Lower lobe of right lung (tissue), 2 donors: ENCODE measurements at regions not wholly inside any gene's neighbourhood (a gene's known extent, or its start where the extent isn't known, plus 50 kb on each side); places are given as distances from the start of the nearest gene placed in this dataset.

ENCODE experiments used
- ATAC-seq, 2 donors: fragments of 200-7000 bp; cut with Tn5 transposase; one replicate each; pipeline ENCODE4 v1.9.1; 2020 to 2022; ENCODE audit warnings: mild to moderate bottlenecking in 2 of 2, moderate library complexity in 2 of 2
- DNase-seq: peaks from one replicate; pipeline ENCODE4 v3.0.0-alpha.2; 2020
- H3K27ac ChIP-seq: fragments of 200-600 bp; one replicate; pipeline ENCODE4 v1.8.0; 2022
- H3K27me3 ChIP-seq: fragments of 200-600 bp; one replicate; pipeline ENCODE4 v1.8.0; 2022; ENCODE audit warnings: low read depth
- H3K36me3 ChIP-seq: fragments of 200-600 bp; one replicate; pipeline ENCODE4 v1.8.0; 2022; ENCODE audit warnings: mild to moderate bottlenecking
- H3K4me1 ChIP-seq: fragments of 200-600 bp; one replicate; pipeline ENCODE4 v1.8.0; 2022
- H3K4me3 ChIP-seq: fragments of 200-600 bp; one replicate; pipeline ENCODE4 v1.8.0; 2022; ENCODE audit warnings: mild to moderate bottlenecking
- H3K9me3 ChIP-seq: fragments of 200-600 bp; one replicate; pipeline ENCODE4 v1.8.0; 2022
- intact Hi-C: fragments of 100-400 bp; cut with DNase I; formaldehyde crosslinking; loops from one replicate; pipeline ENCODE4 v1.11.0; 2022
- TF ChIP-seq, protein P1 (sequence below): fragments of 200-600 bp; IDR thresholded peaks from one replicate; pipeline ENCODE4 v1.8.0; 2022; ENCODE audit warnings: antibody characterized with exemption, mild to moderate bottlenecking
- donor health status: DM: no; HTN: yes; CAD: no; lungs with severe emphysema.

DNA sequence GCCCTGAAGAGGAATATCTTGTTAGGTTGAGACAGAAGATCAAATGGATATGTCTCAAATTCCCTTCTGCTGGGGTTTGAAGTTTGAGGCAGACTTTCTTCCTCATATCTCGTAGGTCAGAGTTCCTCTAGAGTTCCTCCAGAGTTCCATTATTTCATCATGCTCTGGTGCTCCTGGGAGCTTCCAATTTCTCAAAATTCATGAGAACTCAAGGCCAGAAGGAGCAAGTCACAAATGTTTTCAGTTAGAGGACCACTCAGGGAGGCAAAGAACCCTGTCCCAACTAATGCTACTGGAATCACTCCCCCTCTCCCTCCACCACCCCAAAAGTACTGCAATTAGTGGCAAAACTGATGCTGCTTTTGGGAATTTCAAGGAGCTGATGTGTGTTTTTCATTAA, 115.7 kb upstream of the RBMS1 start:
- ATAC-seq, result no peak
- intact Hi-C loops, result no loop called here

DNA sequence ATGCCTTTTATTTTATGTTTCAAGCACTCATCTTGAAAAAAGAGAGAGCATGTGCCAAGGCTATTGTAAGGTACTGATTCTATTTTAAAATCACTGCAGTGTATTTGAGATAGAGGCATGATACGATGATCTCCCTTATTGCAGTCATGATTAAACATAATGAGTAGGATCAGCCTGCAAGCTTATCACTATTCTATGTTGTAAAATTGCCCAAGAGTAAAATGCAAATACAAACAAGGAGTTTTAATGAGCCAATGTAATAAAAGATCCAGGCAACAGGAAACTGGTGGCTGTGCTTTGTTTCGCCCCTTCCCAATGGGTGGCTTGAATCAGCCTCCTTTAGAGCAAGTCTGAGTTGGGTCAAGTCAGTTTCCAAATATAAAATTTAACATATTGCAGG, 116.4 kb upstream of the RBMS1 start:
- H3K27ac ChIP-seq, result no peak overlapping the region
- no peaks in the 10 kb centered on the region for H3K4me1 ChIP-seq
- H3K9me3 ChIP-seq, result no peaks in the 10 kb centered on the region
- no peaks in the 10 kb centered on the region for H3K27me3 ChIP-seq
- no peak overlapping the region for H3K4me3 ChIP-seq
- no peaks in the 10 kb centered on the region for H3K36me3 ChIP-seq
- no peak for ATAC-seq
- TF ChIP-seq, protein P1, sequence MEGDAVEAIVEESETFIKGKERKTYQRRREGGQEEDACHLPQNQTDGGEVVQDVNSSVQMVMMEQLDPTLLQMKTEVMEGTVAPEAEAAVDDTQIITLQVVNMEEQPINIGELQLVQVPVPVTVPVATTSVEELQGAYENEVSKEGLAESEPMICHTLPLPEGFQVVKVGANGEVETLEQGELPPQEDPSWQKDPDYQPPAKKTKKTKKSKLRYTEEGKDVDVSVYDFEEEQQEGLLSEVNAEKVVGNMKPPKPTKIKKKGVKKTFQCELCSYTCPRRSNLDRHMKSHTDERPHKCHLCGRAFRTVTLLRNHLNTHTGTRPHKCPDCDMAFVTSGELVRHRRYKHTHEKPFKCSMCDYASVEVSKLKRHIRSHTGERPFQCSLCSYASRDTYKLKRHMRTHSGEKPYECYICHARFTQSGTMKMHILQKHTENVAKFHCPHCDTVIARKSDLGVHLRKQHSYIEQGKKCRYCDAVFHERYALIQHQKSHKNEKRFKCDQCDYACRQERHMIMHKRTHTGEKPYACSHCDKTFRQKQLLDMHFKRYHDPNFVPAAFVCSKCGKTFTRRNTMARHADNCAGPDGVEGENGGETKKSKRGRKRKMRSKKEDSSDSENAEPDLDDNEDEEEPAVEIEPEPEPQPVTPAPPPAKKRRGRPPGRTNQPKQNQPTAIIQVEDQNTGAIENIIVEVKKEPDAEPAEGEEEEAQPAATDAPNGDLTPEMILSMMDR, result no peak
- no peak for DNase-seq
- intact Hi-C loops, result no loop called here

More for the DNA sequence above, 115.7 kb upstream of the RBMS1 start:
- no peak overlapping the region for H3K4me3 ChIP-seq
- H3K27ac ChIP-seq, result no peak overlapping the region
- TF ChIP-seq, protein P1, result no peak
- H3K4me1 ChIP-seq, result no peaks in the 10 kb centered on the region
- H3K9me3 ChIP-seq, result no peaks in the 10 kb centered on the region
- no peaks in the 10 kb centered on the region for H3K27me3 ChIP-seq
- no peak for DNase-seq
- no peaks in the 10 kb centered on the region for H3K36me3 ChIP-seq

DNA sequence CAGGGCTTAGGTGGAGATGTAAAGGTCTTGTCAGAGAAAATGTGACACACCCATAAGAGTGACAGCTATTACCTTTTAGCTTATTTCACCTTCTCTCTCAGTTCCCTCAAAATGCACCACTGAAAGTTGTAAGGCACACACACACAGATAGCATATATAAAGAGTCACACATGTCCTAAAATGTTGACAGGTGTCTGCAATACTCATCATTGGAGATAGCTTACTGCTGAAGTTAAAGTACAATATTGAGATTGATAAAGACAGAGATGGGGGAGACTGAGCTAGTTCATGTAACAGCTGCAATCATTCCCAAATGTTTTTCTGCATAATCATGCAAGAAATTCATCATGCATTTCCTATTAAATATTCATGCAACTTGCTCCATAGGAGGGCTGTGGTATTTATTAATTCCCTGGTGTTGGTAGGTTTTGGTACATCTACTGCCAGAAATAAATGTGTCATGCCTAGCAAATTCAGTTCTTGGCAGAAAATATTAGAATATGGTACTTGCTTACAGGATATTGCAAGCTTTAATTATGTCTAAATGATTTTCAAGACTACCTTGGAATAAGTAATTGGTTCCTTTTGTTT, 118.8 kb upstream of the RBMS1 start:
- DNase-seq (no peak), ATAC-seq (no peak)
- Histone ChIP-seq H3K36me3 (no peaks in the 10 kb centered on the region), H3K27ac (no peak overlapping the region), H3K9me3 (peaks cover 5% of the 10 kb centered on the region), H3K4me1 (no peaks in the 10 kb centered on the region), H3K27me3 (no peaks in the 10 kb centered on the region), H3K4me3 (no peak overlapping the region)
- TF ChIP-seq, protein P1, result no peak
- intact Hi-C loops, result no loop called here

DNA sequence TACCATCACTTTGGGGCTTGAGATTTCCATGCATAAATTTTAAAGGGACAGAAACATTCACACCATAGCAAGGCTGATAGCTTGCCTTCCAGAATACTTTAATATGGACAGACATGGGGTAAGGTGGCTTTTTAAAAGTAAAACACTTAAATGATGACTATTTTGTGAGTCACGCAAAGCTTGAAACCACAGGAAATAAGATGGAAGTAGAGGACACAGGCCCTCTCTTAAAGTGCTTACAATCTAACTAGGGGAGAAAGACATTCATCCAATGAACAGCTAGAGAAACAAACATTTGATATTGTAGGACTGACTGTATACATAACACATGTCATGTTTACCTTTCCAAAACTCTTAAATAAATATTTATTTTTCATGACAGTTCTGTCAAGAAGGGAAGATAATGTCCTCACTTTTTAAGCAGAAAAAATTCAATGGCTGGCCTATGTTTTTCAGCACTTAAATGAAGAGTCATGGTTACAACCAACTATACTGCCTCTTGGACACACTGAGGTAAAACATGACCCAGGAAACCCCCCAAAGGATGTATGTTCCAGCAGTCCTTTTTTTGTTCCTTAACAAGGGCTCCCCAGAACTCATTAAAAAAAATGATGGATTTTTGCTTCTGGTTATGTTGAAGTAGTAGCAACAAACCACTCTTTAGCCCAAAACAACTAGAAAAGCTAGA, 120.0 kb upstream of the RBMS1 start:
- TF ChIP-seq, protein P1, result no peak
- Histone ChIP-seq H3K27me3 (no peaks in the 10 kb centered on the region), H3K9me3 (peaks cover 5% of the 10 kb centered on the region), H3K36me3 (no peaks in the 10 kb centered on the region), H3K27ac (no peak overlapping the region), H3K4me1 (no peaks in the 10 kb centered on the region), H3K4me3 (no peak overlapping the region)
- intact Hi-C loops, result no loop called here
- ATAC-seq (no peak), DNase-seq (no peak)

DNA sequence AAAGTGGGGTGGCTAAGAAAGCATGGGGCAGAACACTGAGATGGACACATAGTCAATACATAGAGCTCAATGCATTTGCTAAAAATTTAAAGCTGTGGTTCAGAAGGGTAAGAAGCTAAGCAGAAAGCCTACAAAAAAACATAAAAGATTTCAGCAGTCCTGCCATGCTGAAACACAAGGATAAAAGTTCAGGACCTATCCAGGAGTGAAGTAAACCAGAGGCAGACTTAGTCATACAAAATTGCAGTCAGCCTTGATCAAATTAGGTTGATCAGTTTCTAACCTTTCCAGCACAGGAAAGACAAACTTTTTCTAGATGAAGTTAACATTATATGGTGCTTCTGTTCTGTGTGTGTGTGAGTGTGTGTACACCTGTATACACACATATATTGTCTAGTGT, 120.8 kb upstream of the RBMS1 start:
- H3K9me3 ChIP-seq, result peaks cover 5% of the 10 kb centered on the region
- ATAC-seq, result no peak
- no peak overlapping the region for H3K27ac ChIP-seq
- H3K27me3 ChIP-seq, result no peaks in the 10 kb centered on the region
- no peaks in the 10 kb centered on the region for H3K36me3 ChIP-seq
- H3K4me1 ChIP-seq, result no peaks in the 10 kb centered on the region
- TF ChIP-seq, protein P1, result no peak
- no peak overlapping the region for H3K4me3 ChIP-seq
- intact Hi-C loops, result no loop called here
- no peak for DNase-seq
